LoVo (cell line): ENCODE measurements at regions not wholly inside any gene's neighbourhood (a gene's known extent, or its start where the extent isn't known, plus 50 kb on each side); places are given as distances from the start of the nearest gene placed in this dataset.
A peak's percentile ranks its signal among the peaks of the same experiment; 100 is the strongest.

ENCODE experiments used
- DNase-seq: peaks from one replicate; pipeline ENCODE4 v3.0.0-alpha.2; 2016; ENCODE audit warnings: low spot score

DNA sequence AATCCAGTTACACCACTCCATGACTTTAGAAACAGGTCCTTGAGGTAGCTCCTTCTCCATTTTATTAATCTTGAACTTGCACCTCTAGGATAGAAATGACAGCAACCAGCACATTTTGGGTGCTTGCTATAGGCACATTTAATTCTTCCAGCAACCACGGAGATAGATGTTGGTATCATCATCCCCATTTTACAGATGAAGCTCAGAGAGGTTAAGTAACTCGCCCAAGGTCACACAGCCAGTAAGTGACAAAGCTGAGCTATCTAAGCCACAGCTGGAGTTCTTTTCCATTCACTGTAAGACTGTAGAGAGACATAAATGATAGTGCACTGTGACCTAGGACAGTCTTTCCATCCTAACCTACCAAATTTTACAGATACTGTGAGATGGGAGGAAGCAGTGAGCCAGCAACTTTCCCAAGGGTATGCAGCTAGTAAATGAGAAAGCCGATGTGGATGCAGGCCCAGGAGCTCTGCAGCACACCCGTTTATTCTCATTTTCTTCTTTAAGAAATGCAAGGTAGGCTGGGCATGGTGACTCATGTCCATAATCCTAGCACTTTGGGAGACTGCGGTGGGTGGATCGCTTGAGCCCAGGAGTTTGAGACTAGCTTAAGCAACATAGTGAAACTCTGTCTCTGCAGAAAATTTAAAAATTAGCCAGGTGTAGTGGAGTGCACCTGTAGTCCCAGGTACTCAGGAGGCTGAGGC is 103.2 kb downstream of the TBX5 start:
- DNase-seq: no peak

GRCh38 chr12:114302117-114302516 is 103.8 kb downstream of the TBX5 start:
- DNase-seq: no peak

GRCh38 chr12:114294303-114294685 is 111.7 kb downstream of the TBX5 start:
- DNase-seq: no peak

GRCh38 chr12:114293571-114294302 is 112.2 kb downstream of the TBX5 start:
- no peak for DNase-seq

- DNase-seq: no peak
These were observed 112.9 kb downstream of the TBX5 start for GRCh38 chr12:114293073-114293472.

- no peak for DNase-seq
These were observed 114.4 kb downstream of the TBX5 start for GRCh38 chr12:114291389-114292060.

DNA sequence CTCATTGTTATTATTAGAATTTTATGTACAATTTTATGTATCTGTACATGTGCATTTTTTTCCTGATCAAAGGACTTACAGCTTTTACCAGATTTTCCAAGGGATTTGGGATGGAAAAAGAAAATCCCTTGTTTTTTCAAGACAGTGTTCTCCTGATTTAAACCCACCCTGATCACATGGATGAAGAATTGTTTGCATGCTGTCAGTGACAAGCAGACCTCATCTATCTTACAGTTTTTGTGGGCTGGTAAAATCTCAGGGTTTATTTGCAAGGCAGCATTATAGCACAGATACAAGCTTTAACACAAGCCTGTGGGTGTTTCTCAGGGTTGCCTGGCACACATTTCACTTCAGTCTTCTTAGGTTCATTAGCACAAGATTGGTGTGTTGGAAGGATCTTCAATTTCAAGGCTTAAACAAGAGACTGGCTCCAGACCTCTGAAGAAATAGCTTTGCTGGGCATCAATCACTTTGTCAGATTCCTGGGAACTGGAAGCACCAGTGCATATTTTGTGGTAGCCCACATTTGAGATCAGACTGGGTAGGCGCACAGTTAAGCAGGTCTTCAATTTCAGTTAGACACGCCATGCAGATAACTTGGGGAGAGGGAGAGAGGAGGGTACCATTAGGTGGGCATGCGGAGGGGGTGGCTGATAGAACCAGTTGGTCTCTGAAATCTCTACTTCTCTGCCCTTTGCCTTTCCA is 118.0 kb downstream of the TBX5 start:
- no peak for DNase-seq

DNA sequence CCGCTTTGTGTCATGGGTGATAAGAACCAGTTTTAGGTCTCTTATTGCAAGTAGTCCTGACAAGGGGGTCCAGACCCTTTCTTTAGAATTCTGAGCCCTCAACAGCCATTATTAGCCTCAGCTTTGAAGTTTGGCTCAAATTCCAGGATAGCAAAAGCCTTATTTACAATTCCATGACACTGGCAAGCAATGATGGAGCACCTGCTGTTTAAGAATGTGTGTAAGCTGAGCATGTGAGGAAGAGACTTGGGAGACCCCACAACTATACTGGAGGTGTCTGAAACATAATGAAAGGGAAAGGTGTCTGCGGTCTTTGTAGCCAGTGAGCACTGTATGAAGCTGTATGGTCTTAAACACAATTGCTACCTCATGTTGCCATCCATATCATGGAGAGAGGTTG is 119.8 kb downstream of the TBX5 start:
- no peak for DNase-seq

- DNase-seq: no peak
These were observed 120.4 kb downstream of the TBX5 start for GRCh38 chr12:114285554-114285953.

DNA sequence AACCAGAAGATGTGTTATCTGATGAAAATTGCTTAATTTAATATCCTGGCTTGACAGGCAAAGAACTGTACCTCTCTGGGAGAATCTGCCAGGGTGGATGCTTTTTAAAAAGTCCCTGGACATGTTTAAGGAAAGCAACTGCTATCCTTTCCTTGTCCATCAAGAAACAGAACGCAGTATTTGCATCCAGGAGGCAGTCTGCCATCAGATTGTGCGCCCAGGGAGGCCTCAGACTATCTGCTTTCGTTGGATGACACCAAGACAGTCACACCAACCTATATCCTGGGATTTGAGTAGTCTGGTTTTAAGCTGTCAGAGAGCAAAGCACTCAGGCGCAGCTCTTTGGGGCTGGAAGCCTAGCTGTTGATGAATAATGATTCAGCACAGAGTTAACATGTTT is 121.9 kb downstream of the TBX5 start:
- DNase-seq: no peak

GRCh38 chr12:114275932-114276785 is 129.8 kb downstream of the TBX5 start:
- no peak for DNase-seq

DNA sequence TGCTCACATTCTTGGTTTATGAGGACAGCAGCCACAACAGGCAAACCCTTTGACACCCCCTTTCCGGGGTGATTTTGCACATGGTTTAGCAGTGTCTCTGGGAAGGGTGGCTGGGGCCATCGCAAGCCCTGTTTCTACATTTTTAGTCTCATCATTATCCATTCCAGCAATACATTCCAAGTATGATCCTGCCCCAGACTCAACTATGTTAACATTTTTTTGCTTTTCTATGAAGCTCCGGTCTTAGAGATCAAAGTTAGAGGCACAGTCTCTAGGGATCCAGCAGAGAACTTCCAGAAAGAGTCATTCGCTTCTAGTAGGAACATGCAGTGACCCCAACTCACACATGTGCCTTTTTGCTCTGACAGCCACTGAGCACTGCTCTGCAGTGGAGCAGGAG is 130.9 kb downstream of the TBX5 start:
- no peak for DNase-seq

GRCh38 chr12:114274131-114274530 is 131.8 kb downstream of the TBX5 start:
- DNase-seq: no peak

DNA sequence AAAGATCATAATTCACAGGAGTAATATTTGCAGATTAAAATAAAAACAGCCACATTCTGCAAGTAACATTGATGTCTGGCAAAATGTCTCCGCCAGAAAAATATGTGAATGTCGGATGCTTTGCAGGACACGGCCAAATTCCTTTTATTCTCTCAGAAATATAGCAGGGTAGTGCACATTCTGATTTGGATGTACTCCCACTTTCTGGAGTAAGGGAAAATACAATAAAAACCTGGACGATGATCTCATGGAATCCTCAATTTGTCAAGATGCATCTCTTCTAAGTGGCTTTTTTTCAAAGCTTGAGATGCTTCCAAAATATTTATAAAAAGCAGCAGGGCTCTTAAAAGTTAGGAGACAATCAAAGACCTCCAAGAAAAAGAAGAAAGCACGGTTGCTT is 133.3 kb downstream of the TBX5 start:
- DNase-seq: no peak

DNA sequence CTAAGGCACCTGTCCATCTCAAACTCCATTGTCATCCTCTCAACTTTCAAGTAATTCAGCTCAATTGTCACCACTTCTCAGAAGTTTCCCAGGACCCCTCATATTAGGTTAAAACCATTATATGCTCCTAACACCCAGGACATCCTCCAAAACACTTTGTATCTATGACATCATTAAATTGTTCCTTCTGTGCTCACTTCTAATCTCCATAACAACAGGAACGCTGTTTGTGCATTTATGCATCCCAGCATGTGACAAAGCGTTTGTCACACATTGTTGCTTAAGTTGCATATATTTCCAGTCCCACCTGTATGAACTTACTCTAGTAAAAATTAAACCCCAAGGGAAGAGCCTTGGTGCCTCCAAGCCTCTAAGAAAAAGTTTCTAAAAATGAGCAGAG is 133.9 kb downstream of the TBX5 start:
- no peak for DNase-seq

GRCh38 chr12:114269153-114269552 is 136.8 kb downstream of the TBX5 start:
- peak; percentile 12 for DNase-seq

DNA sequence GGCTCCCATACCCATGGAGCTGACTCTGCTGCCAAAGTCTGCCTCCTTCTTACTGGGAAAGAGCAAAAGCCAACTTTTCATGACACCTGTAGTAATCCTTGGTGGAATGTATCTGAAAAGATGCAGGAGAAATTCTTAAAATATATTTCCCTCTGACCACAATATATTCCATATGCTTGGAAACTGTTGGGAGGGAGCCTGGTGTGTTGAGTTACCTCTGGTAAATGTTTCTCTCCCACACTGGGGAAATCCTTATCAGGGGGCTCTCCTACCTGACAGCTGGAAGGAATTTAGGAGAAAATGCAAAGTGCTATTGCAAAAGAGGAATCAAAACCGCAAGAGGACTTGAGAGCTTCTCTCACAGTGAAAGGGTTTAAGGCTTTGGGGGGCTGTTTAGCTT is 139.4 kb downstream of the TBX5 start:
- no peak for DNase-seq

DNA sequence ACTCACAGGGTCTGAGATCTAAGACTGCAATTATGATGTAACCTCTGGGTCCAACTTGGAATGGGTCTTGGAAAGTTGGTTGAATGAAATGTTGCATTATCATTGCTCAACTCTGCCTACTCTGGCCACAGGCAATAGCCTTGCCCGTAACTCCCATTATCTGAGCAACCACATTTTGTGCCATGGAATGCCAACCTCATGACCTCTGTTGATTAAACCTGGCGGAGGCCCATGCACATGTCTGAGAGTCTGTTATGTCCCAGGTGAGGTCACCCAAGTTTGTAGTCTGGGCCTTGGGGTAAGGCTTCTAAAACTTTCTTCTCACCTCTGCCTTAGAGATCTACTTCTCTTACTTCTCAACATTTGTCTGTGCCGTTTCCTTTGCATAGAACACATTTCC is 140.9 kb downstream of the TBX5 start:
- DNase-seq: no peak

- DNase-seq: no peak
These were observed 142.7 kb downstream of the TBX5 start for GRCh38 chr12:114263056-114263805.

GRCh38 chr12:114257687-114258086 is 148.3 kb downstream of the TBX5 start:
- no peak for DNase-seq

DNA sequence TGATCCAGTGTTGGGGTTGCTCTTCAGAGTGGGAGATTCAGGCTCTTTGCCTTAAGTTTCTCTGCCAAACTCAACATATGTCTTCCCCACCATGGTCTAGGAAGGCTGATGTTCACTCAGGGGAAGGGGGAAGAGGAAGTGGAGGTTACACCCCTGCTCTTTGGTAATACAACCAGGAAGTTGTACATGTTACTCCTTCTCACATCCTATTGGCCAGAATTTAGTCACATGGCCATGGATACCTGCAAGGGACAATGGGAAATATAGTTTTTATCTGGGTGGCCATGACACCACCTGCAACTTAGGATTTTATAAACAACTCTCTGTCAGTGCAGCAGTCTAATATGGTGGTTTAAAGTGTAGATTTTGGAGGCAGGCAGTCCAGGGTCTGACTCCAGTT is 150.9 kb downstream of the TBX5 start:
- DNase-seq: no peak
